ENCODE measurements at regions not wholly inside any gene's neighbourhood (a gene's known extent, or its start where the extent isn't known, plus 50 kb on each side); places are given as distances from the start of the nearest gene placed in this dataset.
"Not testable (repeated sequence)": the region's sequence is repeated elsewhere in the genome, so short reads cannot be mapped to it uniquely, and the experiment has no call there.

DNA sequence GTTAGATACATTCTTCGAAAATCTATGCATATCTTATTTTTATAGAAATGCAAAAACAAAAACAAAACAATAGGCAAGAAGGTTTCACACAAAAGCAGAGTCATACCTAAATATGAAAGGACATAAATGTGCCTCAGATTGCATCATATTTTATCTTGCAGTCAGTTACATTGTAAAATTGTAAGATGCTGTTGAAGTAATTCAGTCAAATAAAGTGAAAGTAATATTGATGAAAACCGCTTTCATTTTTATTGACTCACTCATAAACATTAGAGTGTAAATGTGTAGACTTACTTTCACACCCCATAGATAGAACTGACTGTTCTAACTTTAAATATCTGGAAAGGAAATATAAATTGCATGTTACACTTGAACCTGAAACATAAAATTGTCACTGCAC lies 931.5 kb upstream of the NUDT12 start:
- DNase-seq, result no peak

DNA sequence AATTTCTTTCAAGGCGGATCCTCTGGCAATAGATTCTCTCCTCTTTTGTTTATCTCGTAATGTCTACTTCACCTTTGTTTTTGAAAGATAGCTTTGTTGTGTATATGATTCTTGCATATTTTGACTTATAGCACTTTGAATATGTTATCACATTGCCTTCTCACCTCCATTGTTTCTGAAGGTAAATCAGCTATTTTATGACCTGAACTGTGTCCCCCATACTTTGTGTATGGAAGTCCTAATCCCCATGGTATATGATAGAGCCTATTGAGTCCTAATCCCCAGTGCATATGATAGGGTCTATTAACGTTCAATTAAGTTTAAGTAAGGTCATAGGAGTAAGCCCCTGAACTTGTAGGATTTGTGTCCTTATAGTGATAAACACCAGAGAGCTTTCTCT lies 910.2 kb upstream of the NUDT12 start:
- no peak for DNase-seq

DNA sequence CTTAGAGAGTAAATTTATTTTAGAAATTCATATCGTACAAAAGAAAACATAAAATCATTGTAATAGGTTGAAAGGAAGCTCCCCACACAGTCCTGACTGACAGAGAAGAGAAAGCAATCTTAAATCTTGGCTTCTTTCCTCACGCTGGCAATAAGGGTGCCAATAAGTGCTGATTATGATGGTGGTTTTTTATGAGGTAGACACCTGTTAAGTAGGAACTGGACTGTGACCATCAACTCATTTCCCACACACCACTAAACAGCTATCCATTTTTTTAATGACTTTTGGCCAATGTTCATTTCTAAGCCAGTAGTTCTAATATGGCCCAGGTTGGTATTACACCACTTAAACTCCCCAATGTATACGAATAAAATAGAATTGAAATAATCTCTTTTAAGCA lies 893.5 kb upstream of the NUDT12 start:
- DNase-seq, result no peak

DNA sequence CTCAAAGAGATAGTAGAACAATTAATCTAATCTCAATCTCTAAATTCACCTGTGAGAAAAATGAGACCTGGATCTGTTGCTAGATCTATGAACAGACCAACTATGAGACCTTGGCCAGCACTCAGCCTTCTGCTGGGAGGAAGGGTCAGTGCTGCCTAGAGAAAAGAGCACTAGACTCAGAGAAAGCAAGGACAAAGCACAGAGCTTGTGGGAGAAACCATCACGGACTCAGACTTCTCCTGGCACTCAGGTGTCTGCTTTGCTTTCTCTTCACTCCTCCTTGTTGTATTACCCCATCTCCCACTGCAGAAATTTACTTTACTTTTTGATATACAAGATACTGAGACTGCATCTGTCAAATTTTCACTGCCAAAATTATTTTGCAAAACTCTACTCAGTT lies 890.0 kb upstream of the NUDT12 start:
- no peak for DNase-seq

DNA sequence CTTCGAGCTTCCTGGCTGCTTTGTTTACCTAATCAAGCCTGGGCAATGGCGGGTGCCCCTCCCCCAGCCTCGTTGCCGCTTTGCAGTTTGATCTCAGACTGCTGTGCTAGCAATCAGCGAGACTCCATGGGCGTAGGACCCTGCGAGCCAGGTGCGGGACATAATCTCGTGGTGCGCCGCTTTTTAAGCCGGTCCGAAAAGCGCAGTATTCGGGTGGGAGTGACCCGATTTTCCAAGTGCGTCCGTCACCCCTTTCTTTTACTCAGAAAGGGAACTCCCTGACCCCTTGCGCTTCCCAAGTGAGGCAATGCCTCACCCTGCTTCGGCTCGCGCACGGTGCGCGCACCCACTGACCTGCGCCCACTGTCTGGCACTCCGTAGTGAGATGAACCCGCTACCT lies 889.3 kb upstream of the NUDT12 start:
- DNase-seq, result not testable (repeated sequence)

- no peak for DNase-seq
These were observed 882.1 kb upstream of the NUDT12 start for GRCh38 chr5:104444656-104445055.

DNA sequence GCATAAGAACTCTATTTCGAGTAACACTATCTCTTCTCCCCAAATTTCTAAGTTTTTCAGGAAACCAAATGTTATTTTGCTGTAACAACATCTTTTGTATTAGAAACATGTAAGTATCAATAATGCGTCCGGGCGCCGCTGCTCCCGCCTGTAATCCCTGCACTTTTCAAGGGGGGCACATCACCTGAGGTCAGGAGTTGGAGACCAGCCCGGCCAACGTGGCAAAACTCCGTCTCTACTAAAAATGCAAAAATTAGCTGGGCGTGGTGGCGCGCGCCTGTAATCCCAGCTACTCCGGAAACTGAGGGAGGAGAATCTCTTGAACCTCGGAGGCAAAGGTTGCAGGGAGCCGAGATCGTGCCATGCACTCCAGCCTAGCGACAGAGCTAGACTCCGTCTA lies 881.1 kb upstream of the NUDT12 start:
- DNase-seq, result no peak

DNA sequence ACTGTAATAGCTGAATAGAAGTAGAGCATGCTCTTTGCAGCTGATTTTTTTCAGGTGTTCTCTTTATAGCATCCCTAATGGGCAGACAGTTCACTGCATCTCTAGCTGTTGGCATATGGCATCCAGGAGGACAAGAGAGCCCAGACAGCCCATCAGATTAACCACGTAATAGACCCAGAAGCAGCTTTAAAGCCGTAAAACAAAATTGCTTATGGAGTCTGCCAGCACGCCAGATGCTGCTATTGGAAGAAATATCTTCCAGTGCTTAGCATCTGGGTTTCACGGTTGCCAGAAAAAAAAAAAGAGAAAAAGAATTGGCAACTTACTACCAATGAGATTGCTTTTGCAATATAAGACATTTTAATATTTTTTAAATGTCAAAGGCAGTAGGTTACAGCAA lies 869.4 kb upstream of the NUDT12 start:
- DNase-seq, result no peak

- DNase-seq, result no peak
These were observed 868.5 kb upstream of the NUDT12 start for GRCh38 chr5:104431002-104431620.

DNA sequence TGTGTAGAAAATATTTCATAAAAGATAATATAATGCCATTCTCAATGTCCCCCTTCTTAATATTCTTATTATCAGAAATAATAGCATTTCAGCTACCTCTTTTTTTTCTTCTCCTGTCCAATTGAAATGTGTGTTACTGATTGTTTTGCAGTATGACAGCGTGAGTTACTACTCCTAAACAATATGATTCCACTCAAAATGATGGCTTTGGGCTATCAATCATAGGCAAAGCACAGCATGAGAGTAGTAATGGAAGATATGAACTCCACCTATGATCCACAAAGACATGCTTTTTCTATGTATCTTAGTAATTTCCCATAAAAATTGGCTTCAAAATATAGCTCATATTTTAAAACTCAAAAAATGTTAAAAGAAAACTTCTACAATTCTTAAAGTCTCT lies 867.3 kb upstream of the NUDT12 start:
- DNase-seq, result no peak

- no peak for DNase-seq
These were observed 858.8 kb upstream of the NUDT12 start for GRCh38 chr5:104421431-104421830.

DNA sequence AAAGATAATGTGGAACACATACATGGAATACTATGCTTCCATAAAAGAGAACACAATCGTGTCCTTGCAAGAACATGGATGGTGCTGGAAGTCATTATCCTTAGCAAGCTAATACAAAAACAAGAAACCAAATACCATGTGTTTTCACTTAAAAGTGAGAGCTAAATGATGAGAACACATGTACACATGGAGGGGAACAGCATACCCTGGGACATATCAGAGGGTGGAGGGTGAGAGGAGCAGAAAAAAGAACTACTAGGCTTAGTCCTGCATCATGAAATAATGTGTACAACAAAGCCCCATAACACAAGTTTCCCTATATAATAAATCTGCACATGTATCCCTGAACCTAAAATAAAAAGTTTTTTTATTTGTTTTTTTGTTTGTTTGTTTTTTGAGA lies 855.5 kb upstream of the NUDT12 start:
- no peak for DNase-seq

GRCh38 chr5:104412649-104413240 lies 850.2 kb upstream of the NUDT12 start:
- peak in 1 of 2 donors; percentile 8 for DNase-seq

DNA sequence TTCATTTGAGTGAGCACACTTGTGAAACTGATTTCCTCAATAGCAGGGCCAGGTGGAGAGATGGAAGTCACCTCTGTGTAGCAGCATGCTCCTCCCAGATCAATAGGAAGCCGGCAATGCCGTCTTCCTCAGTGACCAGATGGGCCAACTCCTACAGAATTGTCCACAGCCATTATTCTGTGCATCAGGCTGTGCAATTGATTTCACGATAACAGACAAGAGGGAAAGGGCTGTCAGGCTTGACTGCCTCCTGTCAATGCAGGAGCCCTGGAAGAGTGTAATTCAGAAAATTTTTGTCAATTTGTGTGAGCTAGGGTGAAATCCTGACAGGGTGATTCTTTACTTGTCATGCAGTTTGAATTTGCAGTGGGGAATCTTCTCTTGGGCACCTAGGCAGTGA lies 838.4 kb upstream of the NUDT12 start:
- DNase-seq, result no peak

- DNase-seq, result no peak
These were observed 823.3 kb upstream of the NUDT12 start for GRCh38 chr5:104385906-104386305.

DNA sequence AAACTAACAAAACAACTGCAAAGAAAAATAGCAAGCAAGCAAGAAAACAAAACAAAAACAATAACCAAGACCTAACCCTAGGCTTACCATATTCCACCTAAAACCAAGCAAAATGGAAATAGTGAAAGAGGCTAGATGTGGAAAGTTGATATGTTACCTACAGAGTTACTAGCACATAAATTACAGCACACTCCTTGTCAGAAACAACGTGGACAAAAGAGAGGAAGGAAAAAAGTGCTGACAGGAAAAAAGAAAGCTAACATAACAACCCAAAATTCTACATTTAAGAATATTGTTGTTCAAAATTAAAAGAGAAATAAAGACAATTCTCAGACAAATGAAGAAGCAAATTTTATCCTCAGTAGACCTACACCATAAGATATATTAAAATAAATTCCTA lies 812.8 kb upstream of the NUDT12 start:
- no peak for DNase-seq

GRCh38 chr5:104372796-104373195 lies 810.2 kb upstream of the NUDT12 start:
- DNase-seq, result no peak

GRCh38 chr5:104372376-104372775 lies 809.8 kb upstream of the NUDT12 start:
- DNase-seq, result no peak

DNA sequence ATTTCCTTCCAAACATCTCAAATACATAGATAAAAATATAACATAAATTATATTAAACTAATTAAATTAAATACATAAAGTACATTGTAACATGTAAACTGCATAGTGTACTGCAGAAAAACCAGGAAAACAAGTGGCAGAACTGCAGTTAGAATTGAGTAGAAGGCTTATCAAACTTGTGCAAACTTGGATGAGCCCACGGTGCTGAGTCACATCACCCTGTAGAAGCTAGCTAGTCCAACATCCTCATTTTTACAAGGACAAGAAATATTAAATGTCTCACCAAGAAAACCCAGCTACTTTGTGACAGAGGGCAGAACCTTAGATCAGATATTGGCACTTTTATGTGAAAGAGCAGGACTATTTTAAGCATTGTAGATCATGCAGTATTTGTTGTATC lies 807.9 kb upstream of the NUDT12 start:
- DNase-seq, result no peak

DNA sequence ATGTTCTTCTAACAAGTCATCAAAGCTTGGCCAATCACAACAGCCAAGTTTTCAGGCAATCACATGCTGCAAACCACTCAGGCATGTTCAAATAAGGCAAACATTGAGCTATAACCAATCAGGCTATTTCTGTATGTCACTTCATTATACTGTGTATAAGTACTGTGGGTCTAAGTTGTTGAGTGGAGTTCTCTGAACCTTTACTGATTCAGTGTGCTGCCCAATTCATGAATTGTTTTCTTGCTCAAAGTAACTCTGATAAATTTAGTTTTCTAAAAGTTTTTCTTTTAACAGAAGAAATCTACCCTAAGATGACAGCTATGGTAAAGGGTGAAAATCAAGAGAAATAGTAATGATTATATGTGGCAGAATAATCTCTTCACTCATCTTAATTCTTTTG lies 805.4 kb upstream of the NUDT12 start:
- DNase-seq, result no peak

GRCh38 chr5:104363567-104363966 lies 801.0 kb upstream of the NUDT12 start:
- DNase-seq, result no peak

DNA sequence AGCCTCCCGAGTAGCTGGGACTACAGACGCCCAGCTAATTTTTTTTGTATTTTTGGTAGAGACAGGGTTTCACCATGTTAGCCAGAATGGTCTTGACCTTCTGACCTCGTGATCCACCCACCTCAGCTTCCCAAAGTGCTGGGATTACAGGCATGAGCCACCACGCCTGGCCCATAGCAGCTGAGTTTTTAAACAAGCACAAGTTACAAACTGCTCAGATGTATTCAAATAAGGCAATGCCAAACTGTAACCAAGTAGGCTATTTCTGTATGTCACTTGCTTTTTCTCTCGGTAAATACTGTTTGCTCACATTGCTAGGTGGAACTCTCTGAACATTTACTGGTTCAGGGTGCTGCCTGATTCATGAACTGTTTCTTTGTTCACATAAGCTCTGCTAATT lies 799.3 kb upstream of the NUDT12 start:
- DNase-seq, result no peak

- no peak for DNase-seq
These were observed 792.8 kb upstream of the NUDT12 start for GRCh38 chr5:104355350-104355749.

GRCh38 chr5:104353371-104353770 lies 790.8 kb upstream of the NUDT12 start:
- no peak for DNase-seq

DNA sequence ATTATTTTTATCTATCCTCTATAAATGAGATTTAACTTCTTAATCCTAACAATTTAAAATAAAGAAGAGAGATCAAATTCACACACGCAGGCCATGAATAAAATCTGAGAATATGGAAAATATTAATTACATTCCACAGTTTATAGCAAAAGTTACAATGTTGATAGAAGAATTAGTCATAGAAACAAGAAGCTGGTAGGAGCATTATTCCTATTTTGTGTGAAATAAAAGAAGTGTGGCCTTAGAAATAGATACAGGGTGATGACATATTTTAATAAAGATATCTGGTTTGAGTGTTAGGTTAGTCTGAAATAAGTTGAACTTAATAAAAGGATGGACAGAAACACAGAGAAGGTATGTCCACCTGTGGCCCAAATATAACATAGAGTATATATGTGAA lies 790.4 kb upstream of the NUDT12 start:
- DNase-seq, result no peak
